ENCODE measurements at regions not wholly inside any gene's neighbourhood (a gene's known extent, or its start where the extent isn't known, plus 50 kb on each side); places are given as distances from the start of the nearest gene placed in this dataset.

DNA sequence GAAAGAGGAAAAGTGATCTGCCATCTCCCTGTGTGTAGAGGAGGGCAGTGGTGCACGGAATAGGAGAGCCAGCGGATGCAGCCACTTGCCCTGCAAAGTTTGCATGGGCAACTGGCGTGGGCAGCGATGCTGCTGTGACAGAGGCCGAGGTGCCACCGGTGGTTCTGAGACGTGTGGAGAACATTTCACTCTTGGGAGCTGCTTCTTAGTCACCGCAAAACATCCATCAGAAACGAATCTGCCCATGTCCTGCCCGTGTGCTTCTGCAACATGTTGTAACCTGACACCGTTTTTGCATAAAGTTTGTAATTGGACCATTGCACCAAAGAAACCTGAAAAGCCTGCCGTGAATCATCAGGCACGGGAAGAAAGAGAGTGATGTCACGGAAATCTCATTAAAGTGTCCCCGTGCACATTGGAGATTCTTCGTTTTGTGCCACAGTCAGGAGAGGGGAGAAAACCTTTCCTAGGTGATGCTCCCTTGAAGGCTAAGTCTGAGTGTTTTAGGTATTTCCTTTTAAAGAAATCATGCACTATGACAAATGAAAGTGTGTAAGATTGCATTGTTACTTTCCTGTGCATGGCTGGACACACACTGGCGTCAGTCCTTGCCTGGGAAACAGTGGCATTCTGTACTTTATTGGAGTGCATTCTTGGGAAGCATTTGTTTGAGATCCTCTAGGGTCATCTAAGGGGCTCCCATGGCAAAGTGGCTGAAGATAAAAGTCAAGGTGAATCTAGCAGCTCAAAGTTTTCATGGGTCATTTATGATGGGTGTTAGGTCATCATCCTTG lies 302.6 kb downstream of the KLF6 start:
- DNase-seq (ENCODE audit: low read depth) = no peak

DNA sequence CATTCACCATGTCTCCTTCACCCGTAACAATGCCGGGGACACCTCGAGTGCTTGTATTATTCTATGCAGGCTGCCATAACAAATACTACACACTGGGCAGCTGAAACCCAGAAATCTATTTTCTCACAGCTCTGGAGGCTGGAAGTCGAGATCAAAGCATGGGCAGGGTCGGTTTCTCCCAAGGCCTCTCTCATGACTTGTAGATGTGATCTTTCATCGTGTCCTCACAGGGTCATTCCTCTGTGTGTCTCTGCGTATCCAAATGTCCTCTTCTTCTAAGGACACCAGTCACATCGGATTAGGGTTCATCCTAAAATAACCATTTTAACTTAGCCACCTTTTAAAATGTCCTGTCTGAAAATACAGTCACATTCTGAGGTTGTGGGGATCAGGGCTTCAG lies 303.5 kb downstream of the KLF6 start:
- no peak for DNase-seq (ENCODE audit: low read depth)

DNA sequence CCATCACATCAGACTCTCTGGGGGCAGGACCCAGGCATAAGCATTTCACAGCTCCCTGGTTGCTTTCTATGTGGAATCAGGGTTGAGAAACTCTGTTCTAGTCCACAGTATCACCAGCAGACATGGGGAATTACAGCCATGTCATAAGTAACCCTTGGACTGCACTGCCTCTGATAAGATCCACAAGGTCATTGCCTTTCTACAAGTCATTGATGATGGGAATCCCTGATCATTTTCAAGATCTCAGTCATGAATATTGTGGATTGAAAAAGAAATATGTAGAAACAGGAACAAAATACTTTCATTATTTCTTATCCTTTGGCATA lies 304.1 kb downstream of the KLF6 start:
- no peak for DNase-seq (ENCODE audit: low read depth)

DNA sequence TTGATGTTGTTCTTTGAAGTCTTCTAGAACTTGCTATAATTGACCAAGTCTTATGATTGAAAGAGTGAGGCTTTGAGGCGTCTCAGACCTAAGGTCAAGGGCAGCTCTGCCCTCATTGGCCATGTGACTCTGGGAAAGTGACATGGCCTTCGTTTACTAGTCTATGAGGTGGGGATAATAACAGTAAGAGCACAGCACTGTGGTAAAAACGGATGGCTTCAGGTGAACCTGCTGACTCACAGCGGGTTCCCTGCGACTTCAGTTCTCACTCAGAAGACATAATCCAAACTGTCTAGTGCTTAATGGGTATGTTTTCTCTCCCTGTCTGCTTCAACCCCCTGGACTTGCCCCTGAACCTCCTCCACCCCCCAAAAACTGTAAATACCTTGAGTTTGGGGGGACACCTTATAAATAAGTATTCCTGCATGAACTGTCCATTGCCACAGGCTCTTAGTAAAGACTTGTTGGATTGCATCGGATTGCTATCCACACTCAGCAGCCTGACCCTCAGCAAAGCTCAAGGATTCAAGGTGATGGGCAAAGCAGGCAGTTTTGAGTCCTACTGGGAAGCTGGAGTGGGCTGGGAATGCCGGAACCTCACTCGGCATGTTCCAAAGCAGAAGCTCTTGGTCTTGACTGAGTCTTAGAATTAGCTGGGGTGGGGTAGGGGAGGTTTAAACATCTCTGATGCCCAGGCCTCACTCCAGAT lies 304.6 kb downstream of the KLF6 start:
- DNase-seq (ENCODE audit: low read depth) = no peak

DNA sequence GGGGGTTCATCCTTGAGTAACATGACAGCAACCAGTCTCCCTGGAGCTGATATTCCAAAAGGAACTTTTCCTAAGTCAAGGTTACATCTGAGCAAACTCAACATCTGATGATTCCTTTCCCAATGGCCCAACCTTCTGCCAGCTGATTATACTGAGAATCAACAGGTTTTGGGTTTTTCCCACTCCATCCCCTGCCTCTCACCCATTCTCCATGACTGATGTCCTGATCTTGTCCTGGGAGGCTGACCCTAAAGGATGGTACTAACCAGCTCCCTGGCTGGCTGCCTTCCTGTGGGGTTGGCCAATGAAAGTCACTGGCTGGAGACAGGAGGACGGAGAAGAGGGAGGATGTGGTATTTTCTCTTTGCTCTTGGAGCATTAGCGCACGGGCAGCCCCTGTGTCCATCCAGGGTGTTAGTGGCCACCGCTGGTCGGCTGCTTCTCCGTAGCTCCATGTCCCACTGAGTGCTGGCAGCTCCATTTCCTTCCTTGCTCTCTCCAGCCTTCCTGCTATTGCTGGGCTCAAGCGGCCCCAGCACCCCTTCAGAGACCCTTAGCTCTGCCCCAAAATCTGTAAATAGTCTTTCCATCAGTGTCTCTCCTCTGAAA lies 306.2 kb upstream of the PITRM1 start:
- no peak for DNase-seq (ENCODE audit: low read depth)

DNA sequence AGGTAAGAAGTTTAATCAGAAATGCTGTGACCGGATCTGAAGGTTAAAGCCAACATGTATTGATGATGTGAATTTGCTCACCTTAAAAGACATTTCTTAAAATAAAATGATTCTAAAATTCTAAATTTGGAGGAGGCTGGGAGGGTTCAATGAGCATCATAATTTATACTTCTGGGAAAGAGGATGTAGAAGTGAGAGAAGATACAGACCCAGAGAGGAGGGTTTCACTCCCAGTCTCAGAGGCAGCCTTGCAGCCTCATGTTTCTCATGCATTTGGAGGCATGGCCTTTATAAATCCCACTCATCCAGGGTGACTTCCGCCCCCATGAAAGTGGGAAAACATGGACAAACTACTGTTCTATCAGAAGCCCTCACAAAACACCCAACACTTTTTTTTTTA lies 305.6 kb upstream of the PITRM1 start:
- DNase-seq (ENCODE audit: low read depth) = no peak

DNA sequence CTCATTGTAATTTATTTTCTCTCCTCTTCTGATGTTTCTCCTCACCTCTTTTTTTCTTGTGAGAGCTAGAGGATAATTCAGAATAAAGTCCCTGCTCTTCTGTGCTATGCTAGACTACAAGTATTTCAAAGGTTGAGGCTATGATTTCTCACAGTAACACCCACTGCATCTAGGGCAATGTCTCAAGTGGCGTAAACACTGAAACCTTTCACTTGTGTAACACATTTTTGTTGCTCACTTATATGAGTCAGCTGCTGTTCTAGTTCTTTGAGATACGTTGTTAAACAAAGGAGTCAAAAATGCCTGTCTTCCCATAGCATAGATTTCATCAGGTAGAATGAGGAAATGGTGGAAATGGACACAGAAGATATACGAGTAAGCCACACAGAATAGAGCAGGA lies 305.1 kb upstream of the PITRM1 start:
- no peak for DNase-seq (ENCODE audit: low read depth)

DNA sequence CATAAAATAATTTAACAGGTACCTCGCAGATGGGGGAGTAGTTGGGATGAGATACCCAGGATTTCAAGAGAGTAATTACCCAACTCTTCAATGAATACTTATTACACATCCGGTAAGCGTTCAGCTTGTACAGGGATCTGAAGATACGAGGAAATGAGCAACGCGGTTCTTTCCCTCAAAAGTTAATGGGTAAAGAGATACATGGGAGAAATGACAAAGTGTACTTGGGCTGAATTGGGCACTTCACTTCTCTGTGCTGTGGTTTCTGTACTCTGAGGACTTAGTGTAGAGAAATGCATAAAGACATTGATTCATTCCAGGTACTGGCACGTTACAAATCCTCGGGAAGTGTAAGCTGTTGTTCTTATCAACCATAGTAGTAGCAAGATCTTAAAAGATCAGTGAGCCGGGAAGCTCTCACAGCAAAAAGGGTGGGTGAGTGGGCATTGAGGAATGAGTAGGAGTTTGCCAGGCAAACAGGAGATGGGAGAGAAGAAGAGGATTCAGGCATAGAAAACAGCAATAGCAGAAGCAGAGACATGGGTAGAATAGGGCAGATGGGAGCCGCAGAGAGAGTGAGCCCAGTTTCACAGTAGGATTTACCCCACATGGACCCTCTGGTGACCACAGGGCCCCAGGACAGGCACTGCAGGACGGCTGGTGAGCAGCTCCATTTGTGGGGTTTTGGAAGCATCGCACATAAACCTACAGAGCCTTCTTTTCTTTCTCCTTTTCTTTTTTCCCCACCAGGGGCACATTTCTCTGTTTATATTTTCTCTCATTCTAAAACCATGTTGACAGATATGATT lies 304.3 kb upstream of the PITRM1 start:
- no peak for DNase-seq (ENCODE audit: low read depth)

DNA sequence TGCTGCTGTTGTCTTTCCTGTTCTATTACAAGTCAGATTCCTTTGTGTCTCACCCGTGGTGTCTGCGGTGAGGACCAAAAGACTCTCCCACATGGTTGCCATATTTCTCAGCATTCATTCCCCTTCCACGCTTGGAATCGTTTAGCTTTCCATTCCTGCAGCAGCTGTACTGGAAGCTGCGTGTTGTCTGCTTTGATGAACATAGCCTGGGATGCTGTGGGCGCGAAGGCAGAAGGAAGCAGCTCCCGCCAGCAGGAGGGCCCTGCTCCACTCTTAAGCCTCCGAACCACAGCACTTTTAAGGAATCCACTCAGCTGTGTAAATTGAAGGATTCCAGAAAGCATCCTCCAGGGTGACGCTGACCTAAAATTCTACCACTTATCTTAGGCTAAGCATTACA lies 303.6 kb upstream of the PITRM1 start:
- no peak for DNase-seq (ENCODE audit: low read depth)

DNA sequence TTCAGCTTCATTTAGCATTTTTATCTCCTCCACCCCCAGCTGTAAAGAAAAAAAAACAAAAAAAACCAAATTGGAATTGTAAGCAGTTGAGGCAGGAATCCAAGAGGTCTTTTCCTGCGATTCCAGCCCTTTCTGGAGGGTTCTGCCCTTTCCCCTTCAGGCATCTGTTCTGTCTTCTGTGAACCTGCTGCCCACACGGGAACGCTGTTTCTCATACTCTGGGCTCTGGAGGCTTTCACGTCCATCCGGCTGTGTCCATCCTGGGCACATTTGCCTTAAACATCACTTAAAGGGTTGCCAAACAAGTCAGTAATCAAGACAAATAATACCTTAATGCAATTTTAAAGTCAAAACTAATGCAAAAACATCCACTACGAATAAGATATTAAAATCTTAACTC lies 302.8 kb upstream of the PITRM1 start:
- no peak for DNase-seq (ENCODE audit: low read depth)

DNA sequence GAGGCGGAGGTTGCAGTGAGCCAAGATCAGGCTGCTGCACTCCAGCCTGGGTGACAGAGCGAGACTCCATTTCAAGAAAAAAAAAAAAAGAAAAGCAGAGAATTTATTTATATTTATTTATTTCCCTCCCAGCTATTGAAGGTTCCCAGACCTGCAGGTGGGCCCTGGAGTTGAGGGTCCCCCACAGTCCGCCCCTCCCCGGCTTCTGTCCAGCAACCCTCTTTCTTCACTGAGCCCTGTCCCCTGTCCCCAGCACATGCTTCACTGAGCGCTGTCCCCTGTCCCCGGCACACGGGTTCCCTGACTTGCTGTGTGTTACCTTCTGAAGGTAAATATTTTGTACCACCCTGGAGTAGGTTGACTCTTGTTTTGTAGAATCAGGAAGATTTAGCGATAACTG lies 301.7 kb upstream of the PITRM1 start:
- DNase-seq (ENCODE audit: low read depth) = no peak

DNA sequence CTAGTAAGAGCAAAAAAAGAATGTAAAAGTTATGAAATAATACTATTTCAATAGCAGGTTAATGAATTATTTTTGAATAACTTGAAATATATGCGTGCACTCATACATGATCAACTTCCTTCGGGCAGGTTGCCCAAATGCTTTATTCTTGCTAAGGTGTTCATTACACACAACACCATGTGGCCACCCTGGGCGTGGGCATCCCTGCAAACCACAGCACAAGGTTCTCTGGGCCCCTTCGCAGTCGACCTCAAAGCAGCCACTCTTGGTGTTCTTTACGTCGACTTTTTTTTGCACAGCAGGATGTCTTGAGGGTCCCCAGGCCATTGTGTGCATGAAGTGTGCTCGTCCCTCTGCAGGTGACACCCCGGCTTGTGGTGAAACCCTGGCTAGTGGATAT lies 300.7 kb upstream of the PITRM1 start:
- DNase-seq (ENCODE audit: low read depth) = no peak

DNA sequence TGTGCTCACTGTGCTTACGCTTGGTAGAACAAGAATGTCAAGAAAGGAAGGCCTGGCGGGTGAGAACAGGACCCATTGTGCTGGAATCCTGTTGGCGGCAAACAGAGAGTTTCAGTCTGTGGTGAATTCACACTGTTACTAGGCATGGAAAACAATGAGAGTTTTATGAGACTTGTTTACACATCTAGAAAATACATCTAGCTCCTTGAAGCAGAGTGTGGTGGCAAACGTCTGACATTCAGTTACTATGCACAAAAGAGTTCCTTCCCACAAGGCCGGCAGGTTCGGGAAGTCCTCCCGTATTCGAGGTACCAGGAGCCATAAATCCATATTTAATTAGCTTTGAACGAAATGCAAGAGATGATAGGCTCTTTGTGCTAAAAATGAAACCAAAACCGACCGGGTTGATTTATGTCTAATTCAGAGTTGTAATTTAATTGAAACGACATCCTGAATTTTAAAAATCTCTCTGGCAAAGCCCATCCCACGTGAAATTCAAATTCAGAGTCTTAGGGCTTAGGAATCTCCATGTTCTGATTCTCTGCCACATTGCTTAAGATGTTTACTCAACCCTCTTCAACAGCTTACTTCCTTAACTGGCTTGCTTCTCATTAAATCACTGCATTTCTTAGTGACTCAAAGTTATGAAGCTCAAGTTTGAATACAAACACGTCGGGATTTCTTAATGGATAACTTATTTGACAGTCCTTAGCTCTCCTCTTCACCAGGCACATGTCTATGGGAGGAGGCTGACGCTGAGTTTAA lies 299.9 kb upstream of the PITRM1 start:
- no peak for DNase-seq (ENCODE audit: low read depth)

DNA sequence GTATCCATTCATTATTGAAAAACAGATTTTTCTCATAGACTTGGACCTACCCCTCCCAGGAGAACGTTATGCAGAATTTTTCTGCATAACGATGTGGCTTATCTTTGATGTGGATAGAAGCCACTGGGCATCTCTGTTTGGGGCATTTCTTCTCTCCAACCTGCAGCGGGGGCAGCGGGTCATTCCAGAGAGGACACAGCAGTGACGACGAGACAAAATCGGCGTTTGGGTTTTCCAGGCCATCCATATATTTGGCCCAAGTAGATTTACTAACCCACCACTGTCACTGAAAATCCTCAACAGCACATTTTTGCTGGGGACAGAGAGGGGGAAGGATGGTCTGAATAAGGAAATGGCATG lies 299.3 kb upstream of the PITRM1 start:
- no peak for DNase-seq (ENCODE audit: low read depth)

DNA sequence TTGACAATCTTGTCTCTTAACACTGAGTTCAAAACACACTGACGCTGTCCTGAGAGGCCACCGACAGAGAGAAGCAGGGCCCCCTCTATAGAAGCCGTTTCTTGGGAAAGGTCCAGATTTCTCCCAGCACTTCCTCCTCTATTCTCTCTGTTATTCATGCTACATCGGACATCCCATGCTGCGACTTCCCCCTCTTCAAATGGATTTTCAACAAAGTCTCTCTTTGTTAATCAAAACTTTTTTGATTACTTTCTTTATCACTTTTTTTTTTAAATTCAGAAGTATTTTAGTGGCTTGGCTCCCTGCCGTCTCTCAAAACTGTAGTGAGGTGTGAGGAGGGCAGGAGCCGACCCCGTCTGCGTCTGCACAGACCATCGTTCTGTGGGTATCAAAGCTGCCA lies 298.9 kb upstream of the PITRM1 start:
- no peak for DNase-seq (ENCODE audit: low read depth)

DNA sequence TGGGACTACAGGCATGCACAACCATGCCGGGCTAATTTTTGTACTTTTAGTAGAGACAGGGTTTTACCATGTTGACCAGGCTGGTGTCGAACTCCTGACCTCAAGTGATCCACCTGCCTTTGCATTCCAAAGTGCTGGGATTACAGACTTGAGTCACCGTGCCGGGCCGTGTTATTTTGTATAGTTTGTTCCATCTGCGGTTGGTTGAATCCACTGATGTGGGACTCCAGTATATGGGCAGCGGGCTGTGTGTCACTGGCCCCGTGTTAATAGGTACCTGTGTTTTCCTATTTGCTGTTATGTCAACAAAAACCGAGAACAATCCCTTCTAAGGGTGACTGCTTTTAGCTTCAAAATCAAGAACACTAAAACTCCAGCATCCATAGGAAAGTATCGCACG lies 297.6 kb upstream of the PITRM1 start:
- DNase-seq (ENCODE audit: low read depth) = no peak

DNA sequence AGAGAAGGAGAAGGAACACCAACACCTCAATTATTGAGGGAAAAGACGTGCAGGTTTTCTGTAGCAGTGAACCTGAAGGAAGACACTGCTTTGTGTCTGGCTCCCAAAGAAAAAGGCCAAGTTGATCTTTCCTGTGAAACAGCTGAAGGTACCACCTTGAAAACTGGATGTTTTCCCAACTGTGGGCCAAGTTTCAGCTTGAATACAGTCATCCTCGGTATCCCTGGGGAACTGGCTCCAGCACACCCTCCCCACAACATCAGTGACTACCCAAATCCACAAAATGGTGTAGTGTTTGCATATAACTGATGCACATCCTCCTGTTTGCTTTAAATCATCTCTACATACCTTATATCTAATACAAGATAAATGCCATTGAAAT lies 297.0 kb upstream of the PITRM1 start:
- DNase-seq (ENCODE audit: low read depth) = no peak

DNA sequence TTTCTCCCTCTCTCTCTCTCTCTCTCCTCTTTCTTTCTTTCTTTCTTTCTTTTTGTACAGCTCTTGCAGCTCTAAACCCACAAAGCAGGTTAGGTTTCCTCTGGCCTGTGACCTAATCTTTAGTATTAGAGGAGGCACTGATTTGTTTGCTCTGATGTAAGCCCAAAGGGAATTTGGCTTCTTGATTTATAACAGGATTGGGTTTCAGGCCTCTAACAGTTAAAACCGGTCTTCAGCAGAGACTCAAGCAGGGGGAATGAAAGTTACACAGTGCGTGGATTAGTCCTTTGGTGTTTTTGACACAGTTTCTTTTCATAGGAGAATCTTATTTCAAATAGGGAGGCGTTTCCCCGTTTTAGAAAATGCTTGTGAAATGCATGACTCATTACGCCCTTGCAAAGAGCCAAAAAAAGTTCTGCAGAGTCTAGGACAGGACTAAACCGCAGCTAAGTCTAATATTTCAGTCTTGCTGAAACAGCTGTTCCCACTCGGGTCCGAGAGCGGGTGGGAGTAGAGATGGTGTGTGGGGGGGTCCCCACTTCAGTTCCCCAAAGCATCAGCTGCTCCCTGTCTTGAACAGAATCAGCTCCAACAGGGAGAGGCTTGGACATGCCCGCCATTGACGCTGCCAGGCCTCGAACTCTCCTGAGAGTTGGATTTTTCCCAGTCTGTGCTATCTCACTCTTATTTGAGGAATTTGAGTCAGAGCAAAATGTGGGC lies 296.5 kb upstream of the PITRM1 start:
- no peak for DNase-seq (ENCODE audit: low read depth)

DNA sequence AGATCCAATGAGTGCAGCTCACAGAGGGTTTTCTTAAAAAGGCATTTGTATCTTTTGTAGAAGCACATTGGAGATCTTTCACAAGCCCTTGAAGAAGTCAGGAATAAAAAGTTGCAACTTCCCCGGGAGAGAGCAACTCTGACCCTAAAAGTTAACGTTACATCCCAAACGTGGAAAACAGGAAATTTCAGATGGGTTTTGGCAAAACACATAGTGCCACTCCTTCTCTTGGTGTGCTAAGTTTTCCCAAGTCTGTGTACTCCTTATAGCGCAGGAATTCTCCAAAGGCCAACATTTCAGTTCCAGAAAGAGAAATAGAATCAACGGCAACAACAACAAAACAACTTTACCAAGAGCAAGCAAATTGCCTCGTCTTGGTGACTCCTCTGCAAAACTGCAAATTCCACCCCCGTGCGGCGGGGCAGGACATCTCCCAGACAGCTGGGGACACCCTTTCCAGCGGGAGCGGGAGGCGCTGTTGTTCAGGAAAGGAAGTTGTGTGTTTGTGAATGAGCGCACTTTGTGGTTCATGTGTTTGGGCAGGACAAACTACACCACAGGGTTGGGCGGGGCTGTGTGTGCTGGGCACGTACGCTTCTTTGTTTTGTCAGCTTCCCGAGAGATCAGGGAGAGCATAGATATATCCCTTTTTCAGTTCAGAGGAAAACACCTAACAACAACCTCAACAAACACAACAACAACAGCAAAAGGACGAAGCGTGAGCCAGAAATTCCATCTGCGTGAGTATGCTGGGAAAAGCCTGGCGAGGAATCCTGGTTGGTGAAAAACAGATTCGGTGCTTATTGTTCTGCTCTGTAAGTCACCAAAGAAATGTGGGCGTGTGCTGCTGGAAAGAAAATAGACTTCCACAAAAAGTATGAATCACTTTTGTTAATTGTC lies 294.7 kb upstream of the PITRM1 start:
- DNase-seq (ENCODE audit: low read depth) = no peak

DNA sequence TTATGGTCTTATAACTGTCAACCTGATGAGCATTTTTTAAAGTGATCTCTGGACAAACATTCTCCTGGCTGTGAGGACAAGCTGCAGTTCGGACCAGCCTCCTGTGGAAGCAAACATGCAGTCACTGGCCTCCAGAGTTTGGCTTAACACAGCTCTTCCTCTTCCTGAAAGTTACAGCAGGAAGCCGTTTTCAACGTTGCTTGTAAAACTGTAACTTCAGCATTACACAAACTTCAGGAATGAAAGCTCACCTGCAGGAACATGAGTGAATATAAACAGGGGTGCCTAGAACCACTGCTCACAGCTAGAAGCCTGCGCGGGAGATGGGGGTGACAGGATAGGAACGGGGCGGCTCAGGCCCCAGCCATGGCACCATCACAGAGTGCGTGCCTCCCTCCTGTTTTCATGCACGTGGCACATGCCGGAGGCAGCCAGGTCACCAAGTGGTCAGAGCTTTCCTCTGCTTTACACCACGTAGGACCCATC lies 292.9 kb upstream of the PITRM1 start:
- DNase-seq (ENCODE audit: low read depth) = no peak

All from activated T-cell treated with anti-CD3 and anti-CD28 coated beads for 48 hours (primary cell).